ENCODE measurements at regions not wholly inside any gene's neighbourhood (a gene's known extent, or its start where the extent isn't known, plus 50 kb on each side); places are given as distances from the start of the nearest gene placed in this dataset.

DNA sequence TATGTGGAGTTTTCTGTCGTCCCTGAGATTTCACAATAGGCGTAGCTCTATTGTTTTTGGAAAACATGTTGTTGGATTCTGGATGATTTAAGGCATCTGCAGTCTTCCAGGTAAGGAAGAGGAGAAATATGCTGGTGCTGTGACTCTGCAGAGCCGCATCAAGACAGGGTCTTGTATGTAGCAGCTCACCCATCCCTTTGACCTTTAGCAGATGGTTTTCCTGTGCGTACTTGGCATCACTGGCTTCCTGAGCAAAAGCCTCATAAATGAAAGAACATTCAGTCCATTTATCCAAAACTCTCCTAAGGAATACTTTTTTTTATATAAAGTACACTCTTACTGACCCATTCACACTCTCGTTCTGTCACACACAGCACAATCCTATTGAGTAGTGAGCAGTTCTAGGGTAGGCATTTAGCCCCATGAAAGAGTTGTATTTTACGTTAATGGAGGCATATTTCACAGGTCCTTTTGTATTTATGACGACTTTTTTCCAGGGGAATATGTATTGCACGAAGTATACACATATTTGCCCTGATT is 443.9 kb downstream of the STK39 start:
- DNase-seq (ENCODE audit: low spot score) = no peak
- peaks cover 1% of the 10 kb centered on the region for H3K27me3 Mint-ChIP-seq (ENCODE audit: unreplicated experiment)
- H3K4me3 Mint-ChIP-seq (ENCODE audit: unreplicated experiment) = no peak overlapping the region
- TF ChIP-seq, protein P1, sequence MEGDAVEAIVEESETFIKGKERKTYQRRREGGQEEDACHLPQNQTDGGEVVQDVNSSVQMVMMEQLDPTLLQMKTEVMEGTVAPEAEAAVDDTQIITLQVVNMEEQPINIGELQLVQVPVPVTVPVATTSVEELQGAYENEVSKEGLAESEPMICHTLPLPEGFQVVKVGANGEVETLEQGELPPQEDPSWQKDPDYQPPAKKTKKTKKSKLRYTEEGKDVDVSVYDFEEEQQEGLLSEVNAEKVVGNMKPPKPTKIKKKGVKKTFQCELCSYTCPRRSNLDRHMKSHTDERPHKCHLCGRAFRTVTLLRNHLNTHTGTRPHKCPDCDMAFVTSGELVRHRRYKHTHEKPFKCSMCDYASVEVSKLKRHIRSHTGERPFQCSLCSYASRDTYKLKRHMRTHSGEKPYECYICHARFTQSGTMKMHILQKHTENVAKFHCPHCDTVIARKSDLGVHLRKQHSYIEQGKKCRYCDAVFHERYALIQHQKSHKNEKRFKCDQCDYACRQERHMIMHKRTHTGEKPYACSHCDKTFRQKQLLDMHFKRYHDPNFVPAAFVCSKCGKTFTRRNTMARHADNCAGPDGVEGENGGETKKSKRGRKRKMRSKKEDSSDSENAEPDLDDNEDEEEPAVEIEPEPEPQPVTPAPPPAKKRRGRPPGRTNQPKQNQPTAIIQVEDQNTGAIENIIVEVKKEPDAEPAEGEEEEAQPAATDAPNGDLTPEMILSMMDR (IDR thresholded peaks at IDR 0.05; ENCODE audit: unreplicated experiment) = no peak
- H3K27ac Mint-ChIP-seq (ENCODE audit: unreplicated experiment) = no peak overlapping the region
- no peaks in the 10 kb centered on the region for H3K4me1 Mint-ChIP-seq (ENCODE audit: unreplicated experiment)
- H3K36me3 Mint-ChIP-seq (ENCODE audit: low read depth, unreplicated experiment) = no peaks in the 10 kb centered on the region
- no peaks in the 10 kb centered on the region for H3K9me3 Mint-ChIP-seq (ENCODE audit: unreplicated experiment)

DNA sequence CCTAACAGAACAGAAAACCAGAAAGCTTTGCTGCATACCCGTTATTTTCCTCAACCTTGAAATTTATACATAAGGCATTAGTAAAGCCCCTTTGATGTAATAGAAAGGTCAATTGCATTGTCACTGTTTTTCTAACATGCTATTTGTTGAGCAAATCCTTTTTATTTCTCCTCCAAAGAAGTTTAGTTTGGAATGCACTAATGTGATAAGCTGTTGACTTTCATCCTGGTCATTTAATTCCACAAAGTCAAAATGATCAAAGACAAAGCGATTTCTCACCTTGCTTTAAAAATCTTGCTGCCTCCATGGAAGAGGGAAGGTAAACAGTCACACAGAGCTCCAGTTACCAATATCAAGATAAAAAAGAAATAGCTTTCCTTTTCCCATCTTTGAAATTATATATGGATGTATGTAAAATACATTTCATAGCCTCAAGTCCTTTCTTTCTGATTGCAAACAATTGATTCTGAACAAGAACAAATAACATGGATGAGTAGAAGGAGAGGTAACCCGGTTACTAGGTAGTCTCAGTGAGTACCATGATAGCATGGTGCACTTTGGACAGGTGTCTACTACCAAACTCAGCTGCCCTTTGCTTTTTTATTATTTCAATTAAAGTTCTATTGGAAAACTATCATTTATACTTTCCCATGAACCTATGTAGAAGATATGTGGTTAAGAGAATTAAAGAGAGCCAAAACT is 452.7 kb downstream of the STK39 start:
- no peak overlapping the region for H3K27ac Mint-ChIP-seq (ENCODE audit: unreplicated experiment)
- no peaks in the 10 kb centered on the region for H3K4me1 Mint-ChIP-seq (ENCODE audit: unreplicated experiment)
- H3K27me3 Mint-ChIP-seq (ENCODE audit: unreplicated experiment) = no peaks in the 10 kb centered on the region
- TF ChIP-seq, protein P1 (IDR thresholded peaks at IDR 0.05; ENCODE audit: unreplicated experiment) = no peak
- H3K4me3 Mint-ChIP-seq (ENCODE audit: unreplicated experiment) = no peak overlapping the region
- no peaks in the 10 kb centered on the region for H3K9me3 Mint-ChIP-seq (ENCODE audit: unreplicated experiment)
- H3K36me3 Mint-ChIP-seq (ENCODE audit: low read depth, unreplicated experiment) = no peaks in the 10 kb centered on the region
- no peak for DNase-seq (ENCODE audit: low spot score)

DNA sequence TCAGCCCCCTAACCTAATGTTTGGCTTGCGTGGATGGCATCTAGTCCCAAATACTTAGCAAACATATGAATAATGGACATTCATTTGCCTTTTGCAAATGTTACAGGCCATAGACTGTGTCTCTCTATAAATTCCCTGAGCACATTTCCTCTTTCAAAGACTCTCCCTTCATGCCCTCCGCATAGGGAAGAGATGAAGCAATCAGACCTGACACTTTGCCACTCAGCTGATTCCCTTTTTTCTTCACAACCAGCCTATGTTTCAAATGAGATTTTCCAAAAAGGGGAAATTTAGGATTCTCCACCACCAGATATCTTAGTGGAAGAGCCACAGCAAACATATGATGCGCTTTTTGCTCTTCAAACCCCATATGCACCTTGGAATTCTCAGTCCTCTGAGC is 453.7 kb downstream of the STK39 start:
- no peaks in the 10 kb centered on the region for H3K36me3 Mint-ChIP-seq (ENCODE audit: low read depth, unreplicated experiment)
- H3K4me3 Mint-ChIP-seq (ENCODE audit: unreplicated experiment) = no peak overlapping the region
- H3K4me1 Mint-ChIP-seq (ENCODE audit: unreplicated experiment) = no peaks in the 10 kb centered on the region
- H3K9me3 Mint-ChIP-seq (ENCODE audit: unreplicated experiment) = no peaks in the 10 kb centered on the region
- no peak for DNase-seq (ENCODE audit: low spot score)
- H3K27ac Mint-ChIP-seq (ENCODE audit: unreplicated experiment) = no peak overlapping the region
- no peaks in the 10 kb centered on the region for H3K27me3 Mint-ChIP-seq (ENCODE audit: unreplicated experiment)
- TF ChIP-seq, protein P1 (IDR thresholded peaks at IDR 0.05; ENCODE audit: unreplicated experiment) = no peak

DNA sequence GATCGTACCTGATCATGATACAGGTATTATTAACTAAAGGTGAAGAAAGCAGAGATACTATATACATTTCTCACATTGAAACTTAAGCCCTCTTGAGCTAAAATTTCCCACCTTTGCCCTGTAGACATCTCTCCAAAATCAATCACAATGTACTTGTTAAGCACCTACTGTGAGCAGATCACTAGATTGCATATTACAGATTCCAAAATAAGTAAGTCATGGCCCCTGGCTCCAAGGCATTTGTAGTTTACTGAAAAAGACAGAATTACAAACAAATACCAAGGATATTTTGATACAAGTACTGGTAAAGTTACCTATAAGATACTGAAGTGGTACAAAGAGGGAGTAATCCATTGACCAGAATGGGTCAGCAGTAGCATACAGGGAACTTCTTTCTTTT is 455.3 kb downstream of the STK39 start:
- Mint-ChIP-seq H3K9me3 (ENCODE audit: unreplicated experiment) (no peaks in the 10 kb centered on the region), H3K27ac (ENCODE audit: unreplicated experiment) (no peak overlapping the region), H3K36me3 (ENCODE audit: low read depth, unreplicated experiment) (no peaks in the 10 kb centered on the region), H3K4me3 (ENCODE audit: unreplicated experiment) (no peak overlapping the region), H3K27me3 (ENCODE audit: unreplicated experiment) (no peaks in the 10 kb centered on the region), H3K4me1 (ENCODE audit: unreplicated experiment) (no peaks in the 10 kb centered on the region)
- DNase-seq (ENCODE audit: low spot score) = no peak
- TF ChIP-seq, protein P1 (IDR thresholded peaks at IDR 0.05; ENCODE audit: unreplicated experiment) = no peak

DNA sequence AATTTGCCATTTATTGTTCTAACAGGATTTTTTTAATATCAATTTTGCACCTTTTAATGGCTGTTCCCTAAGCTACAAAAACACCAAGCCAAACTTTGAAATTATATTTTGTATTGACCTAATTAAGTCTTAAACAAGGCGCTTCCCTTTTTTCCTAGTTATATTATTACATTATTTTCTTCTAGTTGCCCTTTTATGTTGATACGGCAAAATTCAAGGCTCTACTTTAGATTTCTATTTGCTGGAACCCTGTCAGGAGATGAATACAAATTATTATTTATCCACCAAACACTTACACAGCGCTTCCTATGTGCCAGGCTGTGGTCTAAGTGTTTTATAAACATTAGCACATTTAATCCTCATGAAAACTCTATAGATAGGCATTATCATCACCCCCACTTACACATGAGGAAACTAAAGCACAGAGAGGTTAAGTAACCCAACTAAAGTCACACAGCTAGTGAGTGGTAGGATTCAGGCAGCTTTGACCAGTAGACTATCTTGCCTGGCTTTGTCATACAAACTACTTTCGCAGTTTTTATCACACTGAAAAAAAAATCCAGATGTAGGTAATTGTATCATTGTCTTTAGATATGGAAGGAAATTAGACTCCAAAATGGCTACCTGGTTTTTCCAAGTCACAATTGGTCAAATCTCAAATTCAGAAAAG is 456.5 kb downstream of the STK39 start:
- TF ChIP-seq, protein P1 (IDR thresholded peaks at IDR 0.05; ENCODE audit: unreplicated experiment) = no peak
- Mint-ChIP-seq H3K4me1 (ENCODE audit: unreplicated experiment) (no peaks in the 10 kb centered on the region), H3K4me3 (ENCODE audit: unreplicated experiment) (no peak overlapping the region), H3K36me3 (ENCODE audit: low read depth, unreplicated experiment) (no peaks in the 10 kb centered on the region), H3K9me3 (ENCODE audit: unreplicated experiment) (no peaks in the 10 kb centered on the region), H3K27me3 (ENCODE audit: unreplicated experiment) (no peaks in the 10 kb centered on the region), H3K27ac (ENCODE audit: unreplicated experiment) (no peak overlapping the region)
- DNase-seq (ENCODE audit: low spot score) = no peak

All from endothelial cell (in vitro differentiated cells).